Ramos (cell line): ENCODE measurements at regions not wholly inside any gene's neighbourhood (a gene's known extent, or its start where the extent isn't known, plus 50 kb on each side); places are given as distances from the start of the nearest gene placed in this dataset.

Source experiments
- in situ Hi-C: fragments of 300-500 bp; cut with MboI; formaldehyde crosslinking; loops from one replicate; pipeline ENCODE4 v1.14.3; 2022; ENCODE audit warnings: low sequenced_read_pairs; ENCODE audit not compliant: unreplicated experiment

GRCh38 chr18:6520901-6521300 is 106.2 kb upstream of the L3MBTL4 start:
- in situ Hi-C loops = loop anchor here (25.0 kb wide), 2 partner anchors 634 to 1459 kb away; partner anchors contain the start of gene TMEM200C

DNA sequence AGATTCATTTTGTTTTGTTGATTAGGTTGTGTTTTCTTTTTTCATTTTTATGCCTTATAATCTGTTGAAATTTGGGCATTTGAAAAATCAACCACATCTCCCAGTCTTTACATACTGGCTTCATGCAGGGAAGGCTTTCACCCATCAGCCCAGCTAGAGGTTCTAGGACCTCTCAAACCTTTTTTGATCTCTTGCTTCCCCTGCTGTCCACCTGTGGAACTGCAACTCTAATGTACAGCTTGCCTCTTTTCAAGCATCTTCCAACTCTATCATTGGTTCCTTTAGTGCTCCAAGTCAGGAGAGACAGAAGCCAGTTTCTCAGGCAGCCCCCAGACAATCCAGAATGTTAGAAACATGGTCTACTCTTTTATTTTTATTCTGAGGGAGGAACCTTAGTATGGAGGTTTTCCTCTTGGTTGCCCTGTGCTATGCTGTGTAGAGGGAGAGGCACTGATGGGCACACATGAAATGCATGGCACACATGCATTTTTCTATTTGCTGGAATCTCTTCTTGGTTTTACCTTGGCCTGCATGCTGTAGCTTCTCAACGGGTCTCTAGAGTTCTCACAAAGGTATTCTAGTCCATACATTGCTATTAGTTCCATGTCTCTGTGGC is 107.2 kb upstream of the L3MBTL4 start:
- in situ Hi-C loops = loop anchor here (25.0 kb wide), 2 partner anchors 635 to 1460 kb away; partner anchors contain the start of gene TMEM200C

DNA sequence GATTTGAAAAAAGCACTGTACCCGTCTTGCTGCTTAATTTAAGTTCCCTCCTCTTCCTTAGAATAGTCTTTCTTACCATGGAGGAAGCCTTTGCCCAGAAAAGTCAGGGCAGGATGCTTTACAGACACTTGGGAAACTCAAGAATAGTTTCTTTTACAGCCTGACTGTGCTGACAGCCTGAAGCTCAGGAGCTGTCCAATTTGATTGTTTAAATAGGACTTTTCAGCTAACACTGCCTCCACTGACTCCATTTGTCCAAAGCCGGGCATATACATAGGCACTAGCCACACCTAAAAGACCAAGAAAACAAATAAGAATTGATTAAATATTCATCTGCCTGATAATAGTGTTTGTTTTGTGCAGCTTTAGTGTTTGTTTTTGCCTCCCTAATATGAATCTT is 110.9 kb upstream of the L3MBTL4 start:
- in situ Hi-C loops = loop anchor here (25.0 kb wide), 1 partner anchor 362 kb away; no protein-coding TSS in a partner anchor

- in situ Hi-C loops = loop anchor here (25.0 kb wide), 1 partner anchor 350 kb away; no protein-coding TSS in a partner anchor
Measured at GRCh38 chr18:6537475-6537874, 122.8 kb upstream of the L3MBTL4 start.

DNA sequence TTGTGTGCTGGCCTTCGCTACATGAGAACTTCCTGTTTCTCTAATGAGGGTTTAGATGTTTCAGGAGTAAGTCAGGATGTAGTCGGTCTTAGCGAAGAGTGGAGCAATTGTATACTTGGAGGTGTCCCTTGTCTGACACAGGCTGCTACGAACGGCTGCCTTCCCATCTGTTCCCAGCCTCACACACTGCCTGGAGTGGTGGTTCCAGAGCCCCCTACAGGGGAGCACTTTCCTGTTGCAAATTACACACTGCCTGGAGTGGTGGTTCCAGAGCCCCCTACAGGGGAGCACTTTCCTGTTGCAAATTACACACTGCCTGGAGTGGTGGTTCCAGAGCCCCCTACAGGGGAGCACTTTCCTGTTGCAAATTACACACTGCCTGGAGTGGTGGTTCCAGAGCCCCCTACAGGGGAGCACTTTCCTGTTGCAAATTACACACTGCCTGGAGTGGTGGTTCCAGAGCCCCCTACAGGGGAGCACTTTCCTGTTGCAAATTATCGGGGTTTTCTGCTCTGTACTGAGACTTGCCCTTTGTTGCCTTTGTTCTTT is 126.5 kb upstream of the L3MBTL4 start:
- in situ Hi-C loops = loop anchor here (25.0 kb wide), 1 partner anchor 346 kb away; no protein-coding TSS in a partner anchor

DNA sequence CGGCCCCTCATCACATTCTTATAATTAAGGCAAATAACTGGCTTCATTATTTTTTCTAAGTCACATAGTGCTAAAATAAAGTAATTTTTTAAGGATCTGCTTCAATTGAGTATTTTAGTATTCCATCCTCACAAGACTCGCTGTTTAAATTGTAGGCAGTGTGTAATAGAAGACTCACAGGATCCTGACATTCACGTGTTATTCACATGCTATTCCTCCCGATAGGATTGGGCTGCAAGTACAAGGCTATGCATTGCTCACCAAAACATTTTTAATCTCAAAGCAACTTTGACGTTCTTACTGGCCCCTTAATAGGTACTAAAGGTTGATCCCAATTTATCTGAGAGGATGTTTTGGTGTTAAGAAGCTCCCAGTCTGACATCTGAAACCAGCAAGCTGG is 127.6 kb upstream of the L3MBTL4 start:
- in situ Hi-C loops = loop anchor here (25.0 kb wide), 1 partner anchor 345 kb away; no protein-coding TSS in a partner anchor

- in situ Hi-C loops = loop anchor here (25.0 kb wide), 1 partner anchor 344 kb away; no protein-coding TSS in a partner anchor
Measured at GRCh38 chr18:6543330-6543908, 128.7 kb upstream of the L3MBTL4 start.

DNA sequence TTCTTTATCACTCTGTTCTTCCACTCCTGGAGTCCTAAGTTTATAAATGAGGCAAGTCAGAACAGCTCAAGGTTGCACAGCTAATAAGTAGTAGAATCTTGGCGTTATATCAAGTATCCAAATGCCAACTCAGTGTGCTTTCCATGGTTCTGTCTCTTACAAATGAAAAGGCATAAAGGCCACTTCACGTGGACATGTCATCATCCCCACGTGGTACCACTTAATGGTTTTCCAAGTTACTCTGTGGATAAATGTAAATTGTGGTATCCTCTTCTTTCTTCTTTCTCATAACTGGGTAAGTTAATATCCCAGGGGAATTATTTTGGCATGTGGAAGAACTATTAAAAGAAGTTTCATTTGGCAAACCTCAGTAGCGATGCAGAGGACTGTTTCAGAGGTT is 131.5 kb upstream of the L3MBTL4 start:
- in situ Hi-C loops = loop anchor here (25.0 kb wide), 1 partner anchor 341 kb away; no protein-coding TSS in a partner anchor

DNA sequence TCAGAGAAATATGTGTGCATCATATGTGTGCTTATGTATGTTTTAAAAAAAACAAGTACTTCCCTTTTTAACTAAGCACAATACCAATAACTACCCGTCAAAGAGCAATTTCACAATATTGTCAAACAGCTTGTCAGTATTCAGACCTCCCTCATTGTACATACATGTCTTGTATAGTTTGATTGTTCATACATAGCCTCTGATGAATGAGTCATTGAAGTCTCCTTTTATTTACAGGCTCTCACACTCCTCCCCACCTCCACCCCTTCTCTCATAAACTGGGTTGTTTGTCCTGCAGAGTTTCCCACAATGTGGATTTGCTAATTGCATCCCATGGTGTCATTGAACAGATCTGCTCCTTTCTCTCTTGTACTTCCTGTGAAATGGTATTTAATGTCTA is 132.8 kb upstream of the L3MBTL4 start:
- in situ Hi-C loops = loop anchor here (25.0 kb wide), 1 partner anchor 340 kb away; no protein-coding TSS in a partner anchor

DNA sequence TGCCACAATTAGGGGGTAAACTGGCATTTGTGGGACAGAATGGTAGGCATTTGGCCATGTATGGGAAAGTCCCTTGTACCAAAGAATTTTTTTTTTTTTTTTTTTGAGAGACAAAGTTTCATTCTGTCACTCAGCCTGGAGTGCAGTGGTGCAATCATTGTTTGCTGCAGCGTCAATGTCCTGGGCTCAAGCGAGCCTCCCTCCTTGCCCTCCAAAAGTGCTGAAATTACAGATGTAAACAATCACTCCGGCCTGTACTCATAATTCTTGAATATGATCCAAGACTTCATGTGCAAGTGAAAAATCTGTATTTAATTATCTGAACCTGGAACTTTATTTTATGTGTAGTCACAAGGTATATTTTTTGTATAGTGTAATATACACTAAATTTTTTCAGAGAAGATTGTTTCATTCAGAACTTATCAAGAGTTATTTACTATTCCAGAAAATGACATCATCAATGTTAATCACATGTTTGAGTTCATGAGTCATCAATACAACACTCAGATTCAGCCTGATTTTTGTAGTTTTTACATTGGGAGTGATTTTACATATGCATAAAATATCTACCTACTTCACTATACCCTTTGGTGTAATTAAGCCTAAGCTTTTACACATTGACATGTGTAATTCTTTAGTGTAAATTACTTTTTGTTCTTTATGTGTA is 138.7 kb upstream of the L3MBTL4 start:
- in situ Hi-C loops = no loop called here

GRCh38 chr18:6557057-6557769 is 142.5 kb upstream of the L3MBTL4 start:
- in situ Hi-C loops = no loop called here

- in situ Hi-C loops = no loop called here
Measured at GRCh38 chr18:6557770-6558248, 143.1 kb upstream of the L3MBTL4 start.

- in situ Hi-C loops = no loop called here
Measured at GRCh38 chr18:6558446-6559156, 143.9 kb upstream of the L3MBTL4 start.

GRCh38 chr18:6559296-6559695 is 144.6 kb upstream of the L3MBTL4 start:
- in situ Hi-C loops = no loop called here

- in situ Hi-C loops = no loop called here
Measured at GRCh38 chr18:6561016-6561415, 146.3 kb upstream of the L3MBTL4 start.

- in situ Hi-C loops = no loop called here
Measured at GRCh38 chr18:6561420-6561861, 146.7 kb upstream of the L3MBTL4 start.

DNA sequence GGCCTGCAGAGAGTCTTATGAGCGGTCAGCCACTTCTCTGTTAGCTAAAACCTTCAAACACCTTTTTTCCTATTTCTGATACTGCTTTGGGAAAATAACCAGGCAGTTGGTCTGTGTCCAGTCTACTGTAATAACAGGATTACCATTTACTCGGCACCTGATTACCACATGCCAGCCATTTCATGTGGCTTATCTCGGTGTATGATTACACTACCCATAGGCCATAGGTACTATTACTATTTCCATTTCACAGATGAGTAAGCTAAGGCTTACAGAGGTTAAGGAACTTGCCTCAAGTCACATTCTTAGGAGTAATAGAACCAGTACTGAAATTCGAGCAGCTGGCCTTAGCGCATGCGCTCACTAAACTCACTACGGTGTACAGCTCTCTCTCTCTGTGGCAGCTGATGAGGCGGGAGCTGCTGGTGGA is 147.2 kb upstream of the L3MBTL4 start:
- in situ Hi-C loops = no loop called here

GRCh38 chr18:6563896-6564295 is 149.2 kb upstream of the L3MBTL4 start:
- in situ Hi-C loops = no loop called here
